ENCODE measurements at regions not wholly inside any gene's neighbourhood (a gene's known extent, or its start where the extent isn't known, plus 50 kb on each side); places are given as distances from the start of the nearest gene placed in this dataset.

- no peak for DNase-seq
These were observed 161.8 kb upstream of the MEF2C start for GRCh38 chr5:89044674-89045200.

GRCh38 chr5:89043676-89044075 lies 160.7 kb upstream of the MEF2C start:
- no peak for DNase-seq

- no peak for DNase-seq
These were observed 159.8 kb upstream of the MEF2C start for GRCh38 chr5:89042746-89043145.

- no peak for DNase-seq
These were observed 159.0 kb upstream of the MEF2C start for GRCh38 chr5:89041976-89042375.

GRCh38 chr5:89041249-89041779 lies 158.3 kb upstream of the MEF2C start:
- no peak for DNase-seq

DNA sequence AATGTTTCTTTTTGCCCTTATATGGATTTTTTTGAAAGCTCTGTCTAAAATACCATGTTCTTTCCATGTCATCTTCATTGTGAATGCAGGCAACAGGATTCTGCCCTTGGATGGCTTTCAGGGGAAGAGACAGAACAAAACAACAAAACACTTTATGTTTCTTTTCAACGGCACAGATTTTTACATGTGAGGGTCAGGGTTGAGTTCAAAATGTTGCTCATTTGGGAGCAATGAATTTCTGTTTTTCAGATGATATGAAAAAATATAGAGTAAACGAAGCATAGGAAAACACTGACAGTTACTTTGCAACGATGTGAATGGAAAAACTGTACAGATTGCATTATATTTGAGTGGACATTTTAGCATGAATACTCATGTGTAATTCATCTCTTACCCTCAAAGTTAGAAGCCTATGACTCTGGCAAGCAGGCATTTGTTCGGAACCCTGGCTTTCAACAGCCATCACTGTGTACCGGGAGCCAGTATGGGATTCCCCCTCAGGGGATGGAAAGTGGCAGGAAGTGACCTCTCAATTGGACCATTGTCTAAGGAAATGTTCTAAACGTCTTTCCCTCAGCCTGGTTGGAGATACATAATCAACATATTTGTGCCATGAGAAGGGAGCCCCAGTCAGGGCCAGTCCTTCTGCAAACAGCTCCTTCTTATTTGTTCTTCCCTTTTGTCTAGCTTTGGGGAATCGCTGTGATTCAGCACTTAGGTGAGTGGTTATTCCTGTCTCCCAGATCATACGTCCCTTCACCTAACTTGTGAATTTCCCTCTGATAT lies 153.9 kb upstream of the MEF2C start:
- DNase-seq = no peak

GRCh38 chr5:89036166-89036565 lies 153.2 kb upstream of the MEF2C start:
- DNase-seq = no peak

GRCh38 chr5:89034588-89034987 lies 151.6 kb upstream of the MEF2C start:
- DNase-seq = no peak

DNA sequence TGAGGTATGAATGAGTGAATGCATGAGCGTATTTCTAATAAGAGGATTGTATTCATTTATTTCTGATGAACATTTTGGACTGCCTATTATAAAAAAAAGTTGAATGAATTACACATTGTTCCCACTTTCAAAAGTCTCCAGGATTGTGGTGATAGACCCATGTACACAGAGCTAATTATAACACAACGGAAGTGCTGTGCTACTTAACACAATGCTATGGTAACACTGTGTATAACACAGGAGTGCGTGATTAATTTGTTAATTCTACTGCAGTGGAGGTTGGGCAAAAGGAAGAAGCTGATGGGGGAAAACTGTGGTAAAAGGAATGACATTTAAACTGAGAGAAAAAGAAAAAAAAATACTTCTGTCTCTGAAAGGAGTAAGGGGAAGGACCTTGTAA lies 147.8 kb upstream of the MEF2C start:
- DNase-seq = no peak

GRCh38 chr5:89028595-89029285 lies 145.8 kb upstream of the MEF2C start:
- no peak for DNase-seq

DNA sequence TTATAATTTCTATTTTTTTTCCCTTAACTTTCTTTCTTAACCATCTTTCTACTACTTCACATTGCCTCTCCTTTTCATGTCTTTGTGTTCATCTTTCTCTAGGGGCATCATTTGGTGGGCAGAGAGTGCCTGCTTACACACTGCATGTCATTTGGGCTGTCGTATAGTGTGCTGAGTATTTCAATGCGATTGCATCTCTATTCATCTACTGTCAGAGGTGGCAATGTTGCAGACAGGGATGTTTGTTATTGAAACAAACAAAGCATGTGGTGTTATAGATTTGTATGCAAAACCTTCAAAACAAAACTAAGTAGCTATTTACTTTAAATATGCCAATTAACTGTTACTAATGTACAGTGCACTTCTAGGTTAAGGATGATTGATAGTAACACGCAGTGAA lies 141.1 kb upstream of the MEF2C start:
- DNase-seq = no peak

DNA sequence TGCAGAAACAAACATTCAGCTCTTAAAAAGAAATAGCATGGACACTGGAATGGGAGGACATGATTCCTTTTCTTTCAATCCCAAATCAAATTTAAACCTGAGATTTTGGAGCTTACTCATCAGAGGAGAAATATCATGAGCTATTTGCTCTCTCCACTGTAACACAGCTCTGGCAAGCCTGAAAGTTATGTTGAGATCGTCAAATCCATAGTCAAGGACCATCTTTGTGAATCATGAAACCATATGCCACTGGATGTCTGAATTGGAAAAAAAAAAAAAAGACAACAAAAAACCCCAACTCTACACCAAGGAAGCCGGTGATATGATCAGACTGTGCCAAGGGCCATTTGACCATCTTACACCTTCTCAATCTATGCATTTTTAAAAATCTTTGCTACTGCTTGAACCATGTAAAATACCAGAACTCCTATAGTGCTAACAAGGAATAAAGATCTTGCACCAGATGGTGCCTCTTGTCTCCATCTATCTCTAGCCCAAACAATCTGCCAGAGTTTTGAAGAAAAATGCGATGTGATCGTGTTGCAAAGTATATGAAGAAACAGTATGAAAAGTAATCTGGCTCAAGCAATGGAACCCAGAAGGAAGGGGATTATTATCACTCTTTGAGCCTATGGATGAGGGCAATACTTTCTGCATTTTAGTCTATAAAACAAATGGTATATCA lies 138.1 kb upstream of the MEF2C start:
- no peak for DNase-seq

DNA sequence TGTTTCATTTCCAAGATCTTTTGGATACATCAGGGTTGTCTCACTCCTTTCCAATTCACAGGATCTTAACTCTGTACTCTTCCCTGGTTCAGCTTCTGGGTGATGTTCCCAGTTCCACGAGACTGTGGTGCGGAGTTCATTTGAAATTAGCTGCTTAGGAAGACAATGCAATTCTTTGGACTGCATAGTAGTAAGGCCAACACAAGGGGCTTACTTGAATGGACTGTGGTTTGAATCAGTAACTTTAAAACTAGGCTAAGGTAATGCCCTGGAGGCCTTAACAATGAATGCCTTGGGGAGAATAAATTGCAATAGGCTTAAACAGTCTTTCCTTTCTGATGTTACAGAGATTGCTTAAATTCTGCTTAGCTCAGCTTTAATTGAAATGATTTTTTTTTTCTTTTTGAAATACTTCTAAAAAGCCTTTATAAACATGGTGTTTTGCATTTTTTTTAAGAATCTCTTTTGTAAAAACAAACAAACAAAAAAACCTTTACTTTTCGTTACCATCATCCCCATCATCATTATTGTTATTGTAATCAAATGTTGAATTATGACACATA lies 133.8 kb upstream of the MEF2C start:
- no peak for DNase-seq

- DNase-seq = peak; percentile 8
These were observed 132.4 kb upstream of the MEF2C start for GRCh38 chr5:89015409-89015808.

GRCh38 chr5:89011778-89012711 lies 129.1 kb upstream of the MEF2C start:
- peak; percentile 54 for DNase-seq

DNA sequence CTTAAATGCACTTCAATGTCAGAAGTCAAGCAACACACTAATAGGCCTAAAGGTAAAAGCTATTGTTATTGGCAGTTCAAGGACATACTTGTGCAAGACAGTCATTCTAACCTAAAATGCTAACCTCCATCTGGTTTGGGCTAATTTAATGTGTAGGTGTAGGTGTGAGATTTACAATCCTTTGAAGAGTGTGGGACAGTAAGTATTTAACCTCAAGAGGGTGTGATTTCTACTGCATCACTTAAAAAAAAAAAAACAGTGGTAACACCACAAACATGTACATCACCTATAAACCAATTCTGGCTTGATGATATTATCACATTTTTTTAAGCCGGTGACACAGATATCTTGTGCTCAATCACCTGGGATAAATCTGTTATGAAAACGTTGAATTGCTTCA lies 127.5 kb upstream of the MEF2C start:
- no peak for DNase-seq

DNA sequence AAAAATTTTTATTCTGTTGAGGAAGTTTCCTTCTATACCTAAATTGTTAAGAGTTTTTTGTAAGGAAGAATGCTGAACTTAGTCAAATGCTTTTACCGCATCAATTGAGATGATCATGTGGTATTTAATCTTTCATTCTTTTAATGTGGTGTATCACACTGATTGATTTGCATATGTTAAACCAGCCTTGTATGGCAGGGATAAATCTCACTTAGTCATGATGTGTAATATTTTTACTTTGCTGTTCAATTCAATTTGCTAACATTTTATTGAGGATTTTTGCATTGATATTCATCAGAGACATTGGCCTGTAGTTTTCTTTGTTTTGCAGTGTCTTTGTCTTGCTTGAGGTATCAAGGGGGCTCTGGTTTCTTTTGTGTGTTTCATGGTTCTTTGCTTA lies 125.3 kb upstream of the MEF2C start:
- DNase-seq = no peak

DNA sequence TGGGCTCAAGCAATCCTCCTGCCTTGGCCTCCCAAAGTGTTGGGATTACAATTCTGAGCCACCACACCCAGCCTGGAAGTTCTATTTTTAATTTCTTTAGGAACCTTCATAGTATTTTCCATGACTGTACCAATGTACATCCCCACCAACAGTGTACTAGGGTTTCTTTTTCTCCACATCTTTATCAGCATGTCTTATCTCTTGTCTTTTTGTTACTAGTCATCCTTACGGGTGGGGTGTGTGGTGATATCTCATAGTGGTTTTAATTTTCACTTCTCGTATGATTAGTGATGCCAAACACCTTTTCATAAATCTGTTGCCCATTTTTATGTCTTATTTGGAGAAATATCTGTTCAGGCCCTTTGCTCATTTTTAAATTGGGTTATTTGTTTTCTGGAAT lies 123.0 kb upstream of the MEF2C start:
- no peak for DNase-seq

- DNase-seq = no peak
These were observed 121.4 kb upstream of the MEF2C start for GRCh38 chr5:89004379-89004778.

DNA sequence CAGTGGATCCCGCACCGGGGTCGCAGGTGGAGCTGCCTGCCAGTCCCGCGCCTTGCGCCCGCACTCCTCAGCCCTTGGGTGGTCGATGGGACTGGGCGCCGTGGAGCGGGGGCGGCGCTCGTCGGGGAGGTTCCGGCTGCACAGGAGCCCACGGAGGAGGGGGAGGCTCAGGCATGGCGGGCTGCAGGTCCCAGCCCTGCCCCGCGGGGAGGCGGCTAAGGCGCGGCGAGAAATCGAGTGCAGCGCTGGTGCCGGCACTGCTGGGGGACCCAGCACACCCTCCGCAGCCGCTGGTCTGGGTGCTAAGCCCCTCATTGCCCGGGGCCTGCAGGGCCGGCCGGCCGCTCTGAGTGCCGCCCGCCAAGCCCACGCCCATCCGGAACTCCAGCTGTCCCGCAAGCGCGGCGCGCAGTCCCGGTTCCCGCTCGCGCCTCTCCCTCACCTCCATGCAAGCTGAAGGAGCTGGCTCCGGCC lies 120.6 kb upstream of the MEF2C start:
- DNase-seq = no peak

- DNase-seq = no peak
These were observed 116.9 kb upstream of the MEF2C start for GRCh38 chr5:88999853-89000252.

GRCh38 chr5:88997937-88998336 lies 115.0 kb upstream of the MEF2C start:
- no peak for DNase-seq

Measured in NCI-H1105 treated with DMSO at 0.1 percent for 48 hours (cell line).